ENCODE measurements at regions not wholly inside any gene's neighbourhood (a gene's known extent, or its start where the extent isn't known, plus 50 kb on each side); places are given as distances from the start of the nearest gene placed in this dataset.

DNA sequence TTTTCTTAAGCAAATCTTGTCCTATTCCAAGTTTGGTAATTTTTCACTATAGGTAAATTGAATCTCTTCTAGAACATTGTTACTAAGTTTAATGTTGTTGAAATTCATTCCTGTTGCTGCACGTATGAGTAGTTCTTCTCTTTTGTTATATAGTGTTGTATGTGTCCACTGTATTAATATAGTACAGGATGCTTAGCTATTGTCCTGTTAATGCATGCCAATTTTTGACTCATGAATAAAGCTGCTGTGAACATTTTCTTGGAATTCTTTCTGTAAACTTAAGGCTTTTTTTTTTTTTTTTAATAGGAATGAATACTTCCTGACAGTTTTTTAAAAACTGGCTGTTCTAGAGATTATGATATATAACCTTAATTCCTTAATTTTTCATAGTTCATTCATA lies 326.9 kb downstream of the SLC4A3 start:
- TF ChIP-seq, protein P1, sequence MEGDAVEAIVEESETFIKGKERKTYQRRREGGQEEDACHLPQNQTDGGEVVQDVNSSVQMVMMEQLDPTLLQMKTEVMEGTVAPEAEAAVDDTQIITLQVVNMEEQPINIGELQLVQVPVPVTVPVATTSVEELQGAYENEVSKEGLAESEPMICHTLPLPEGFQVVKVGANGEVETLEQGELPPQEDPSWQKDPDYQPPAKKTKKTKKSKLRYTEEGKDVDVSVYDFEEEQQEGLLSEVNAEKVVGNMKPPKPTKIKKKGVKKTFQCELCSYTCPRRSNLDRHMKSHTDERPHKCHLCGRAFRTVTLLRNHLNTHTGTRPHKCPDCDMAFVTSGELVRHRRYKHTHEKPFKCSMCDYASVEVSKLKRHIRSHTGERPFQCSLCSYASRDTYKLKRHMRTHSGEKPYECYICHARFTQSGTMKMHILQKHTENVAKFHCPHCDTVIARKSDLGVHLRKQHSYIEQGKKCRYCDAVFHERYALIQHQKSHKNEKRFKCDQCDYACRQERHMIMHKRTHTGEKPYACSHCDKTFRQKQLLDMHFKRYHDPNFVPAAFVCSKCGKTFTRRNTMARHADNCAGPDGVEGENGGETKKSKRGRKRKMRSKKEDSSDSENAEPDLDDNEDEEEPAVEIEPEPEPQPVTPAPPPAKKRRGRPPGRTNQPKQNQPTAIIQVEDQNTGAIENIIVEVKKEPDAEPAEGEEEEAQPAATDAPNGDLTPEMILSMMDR (IDR thresholded peaks at IDR 0.05): no peak
- TF ChIP-seq POLR2A (IDR thresholded peaks at IDR 0.05): no peak

Measured in thyroid gland (tissue), 4 donors.